Activated CD8-positive, alpha-beta memory T cell treated with anti-CD3 and anti-CD28 coated beads for 48 hours (primary cell): ENCODE measurements at regions not wholly inside any gene's neighbourhood (a gene's known extent, or its start where the extent isn't known, plus 50 kb on each side); places are given as distances from the start of the nearest gene placed in this dataset.

Experiments used
- DNase-seq, 3 experiments: peaks; one replicate each; pipeline ENCODE4 v3.0.0-alpha.2; 2020; ENCODE audit warnings: low read depth in 2 of 3, low spot score in 2 of 3

DNA sequence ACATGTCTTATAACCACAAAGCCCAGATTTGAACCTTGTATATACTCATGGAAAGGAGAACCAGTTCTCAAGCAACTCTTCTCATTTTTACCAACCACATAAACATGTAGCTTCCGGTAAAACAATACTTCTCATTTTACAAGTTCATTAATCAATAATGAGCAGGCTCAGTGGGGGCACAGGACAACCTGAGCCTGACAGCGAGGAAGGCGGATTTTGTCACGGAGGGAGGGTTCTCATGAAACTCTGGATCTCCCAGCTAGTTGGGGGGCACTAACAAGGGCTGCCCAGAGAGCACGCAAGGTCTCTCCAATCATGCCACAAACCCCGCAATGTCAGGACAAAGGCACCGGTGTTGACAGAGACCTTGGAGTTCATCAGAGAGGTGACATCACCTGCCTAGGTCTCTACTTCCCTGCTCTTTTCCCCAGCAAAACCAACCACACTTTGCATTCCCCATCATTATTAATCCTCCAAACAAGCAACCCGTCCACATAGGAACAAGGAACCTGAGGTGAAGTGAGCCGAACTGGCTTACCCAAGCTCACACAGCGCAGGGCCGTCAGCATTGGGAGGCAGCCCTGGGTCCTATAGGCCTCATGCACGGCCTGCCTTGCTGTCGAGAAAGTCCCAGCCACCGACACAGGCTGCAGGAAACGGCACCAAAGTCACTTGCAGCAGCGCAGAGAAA lies 192.1 kb upstream of the KLF14 start:
- no peak for DNase-seq

DNA sequence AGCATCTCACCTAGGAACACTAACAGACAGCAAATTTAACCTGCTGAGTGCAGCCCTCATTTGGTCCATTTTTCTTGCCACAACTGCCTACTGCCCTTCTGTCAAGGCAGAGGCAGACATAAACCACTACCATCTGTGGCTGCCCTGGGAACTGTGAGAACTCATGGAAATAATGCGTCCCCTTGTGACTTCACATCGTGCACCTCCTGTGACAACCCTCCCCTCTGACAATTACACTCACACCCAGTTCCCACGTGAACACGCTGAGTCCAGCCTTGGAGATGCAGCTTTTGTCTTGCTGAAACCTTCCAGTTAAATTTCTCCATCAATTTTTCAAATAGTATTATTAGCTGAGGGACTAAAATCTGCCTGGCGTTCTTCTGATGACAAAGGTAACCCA lies 193.1 kb upstream of the KLF14 start:
- no peak for DNase-seq

DNA sequence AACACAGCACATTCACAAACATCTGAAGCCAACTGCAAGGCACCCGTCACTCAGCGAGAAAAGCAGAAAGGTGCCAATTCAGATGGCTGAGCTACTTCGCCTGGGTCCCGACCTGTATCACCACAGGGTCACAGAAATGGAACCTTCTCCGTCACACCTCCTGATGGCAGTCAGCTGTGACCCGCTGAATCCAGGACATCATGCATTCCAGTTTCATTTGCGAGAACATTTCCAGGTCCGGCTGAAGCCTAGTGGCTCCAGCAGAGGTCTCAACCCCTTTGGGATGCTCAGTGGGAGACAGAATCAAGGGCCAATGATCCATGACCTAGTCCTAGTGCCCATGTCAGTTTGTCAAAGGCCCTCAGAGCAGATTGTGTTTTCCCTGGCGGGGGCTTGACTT lies 193.6 kb upstream of the KLF14 start:
- DNase-seq, result no peak

DNA sequence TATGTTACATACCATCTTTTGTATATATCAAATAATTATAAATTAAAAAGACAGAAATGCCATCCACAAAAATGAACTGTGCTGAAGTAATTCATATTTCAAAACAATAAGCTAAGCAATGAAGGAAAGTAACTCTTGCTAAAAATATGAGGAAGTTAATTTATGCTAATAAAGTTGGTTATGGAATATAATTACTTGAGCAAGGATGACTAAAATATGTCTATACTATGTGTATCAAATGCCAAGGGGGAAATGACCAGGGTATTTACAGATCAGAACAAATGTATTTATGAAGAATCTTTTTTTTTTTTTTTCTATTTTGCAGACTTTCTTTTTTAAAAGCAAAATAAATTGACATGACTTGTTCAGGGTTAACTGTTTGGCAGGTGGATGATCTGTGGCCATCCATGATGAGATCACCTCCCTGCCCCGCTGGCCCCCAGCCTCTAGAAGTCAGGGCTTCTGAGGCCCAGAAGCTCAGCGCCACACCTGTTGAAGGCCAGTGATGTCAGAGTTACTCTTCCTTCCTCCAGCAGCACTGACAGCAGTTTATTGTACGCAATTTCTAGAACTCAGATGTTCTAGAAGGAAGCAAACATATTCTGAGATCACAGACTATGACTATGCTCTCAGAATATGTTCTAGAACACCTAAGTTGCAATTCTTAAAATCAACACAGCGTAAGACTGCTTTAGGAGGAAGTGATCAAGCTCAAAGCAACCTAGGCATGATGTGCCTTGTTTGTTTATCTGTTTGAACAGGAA lies 196.1 kb upstream of the KLF14 start:
- DNase-seq, result no peak

DNA sequence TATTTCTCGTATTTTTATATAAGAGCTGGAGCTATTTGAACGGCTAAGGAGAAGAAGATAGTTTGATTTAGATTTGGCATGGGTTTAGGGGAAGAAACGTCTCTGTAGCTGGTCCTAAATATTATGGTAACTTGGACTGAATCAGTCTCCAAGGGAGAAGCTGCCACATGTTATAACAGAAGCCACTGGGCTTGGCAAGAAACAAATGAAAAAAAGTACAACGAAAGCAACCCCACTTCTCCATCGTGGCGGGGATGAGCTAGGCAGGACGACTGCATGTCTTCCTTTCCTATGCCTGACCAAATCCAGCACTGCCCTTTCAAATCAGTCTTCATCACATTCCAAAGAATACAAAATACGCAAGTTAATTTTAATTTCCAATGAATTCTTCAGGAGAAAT lies 196.7 kb upstream of the KLF14 start:
- DNase-seq, result no peak

DNA sequence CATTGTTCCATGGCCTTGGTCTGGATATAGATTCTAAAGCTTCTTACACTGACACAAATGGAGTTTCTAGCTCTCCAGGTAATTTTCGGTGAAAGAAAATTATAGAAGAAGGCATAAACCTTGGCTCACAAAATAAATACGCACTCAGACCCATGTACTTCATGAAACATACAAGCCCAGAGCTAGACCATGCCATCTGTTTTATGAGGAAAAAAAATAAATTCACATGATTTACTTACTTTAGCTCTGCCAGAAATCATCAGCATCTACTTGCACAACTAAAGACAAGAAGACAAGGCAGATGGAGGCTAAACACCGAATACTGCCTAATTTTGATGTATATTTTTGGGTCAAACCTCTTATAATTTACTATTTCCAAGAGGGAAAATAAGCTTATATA lies 197.4 kb upstream of the KLF14 start:
- DNase-seq, result no peak

DNA sequence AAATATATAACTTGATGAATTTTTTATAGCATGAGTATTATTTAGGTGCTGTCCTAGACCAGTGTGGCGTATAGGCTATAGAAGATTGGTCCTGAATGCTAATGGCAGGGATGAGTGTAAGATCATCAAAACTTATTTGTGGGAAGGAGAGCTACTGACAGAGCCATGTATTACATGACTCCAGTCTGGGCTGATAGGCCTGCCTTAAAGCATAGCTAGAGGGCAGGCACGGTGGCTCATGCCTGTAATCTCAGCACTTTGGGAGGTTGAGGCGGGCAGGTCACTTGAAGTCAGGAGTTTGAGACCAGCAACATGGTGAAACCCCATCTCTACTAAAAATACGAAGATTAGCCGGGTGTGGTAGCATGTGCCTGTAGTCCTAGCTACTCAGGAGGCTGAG lies 198.1 kb upstream of the KLF14 start:
- no peak for DNase-seq

DNA sequence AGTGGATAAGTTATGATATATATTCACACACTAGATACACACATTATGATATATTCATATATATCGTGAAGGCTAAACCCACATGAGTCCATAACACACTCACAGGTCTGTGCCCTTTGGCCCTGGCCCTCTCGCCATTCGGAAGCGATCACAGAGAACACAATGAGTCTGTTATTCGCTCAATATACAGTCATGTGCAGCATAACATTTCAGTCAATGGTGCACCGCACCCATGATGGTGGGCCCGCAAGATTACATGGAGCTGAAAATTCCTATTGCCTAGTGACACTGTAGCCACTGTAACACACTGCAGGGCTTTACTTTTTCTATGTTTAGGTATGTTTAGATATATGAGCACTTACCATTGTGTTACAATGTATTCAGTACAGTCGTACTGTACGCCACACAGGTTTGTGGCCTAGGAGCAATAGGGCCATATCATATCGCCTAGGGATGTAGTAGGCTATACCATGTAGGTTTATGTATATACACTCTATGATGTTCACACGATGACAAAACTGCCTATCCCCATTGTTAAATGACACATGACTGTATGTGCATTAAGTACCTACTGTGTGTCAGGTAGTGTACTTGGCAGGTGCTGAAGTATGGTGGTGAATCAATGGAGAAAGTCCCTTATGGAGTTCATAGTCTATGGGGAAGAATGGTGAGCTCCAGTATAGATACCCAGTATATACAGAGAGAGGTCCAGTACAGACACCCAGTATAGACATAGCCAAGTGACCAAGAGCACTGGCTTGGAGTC lies 198.8 kb upstream of the KLF14 start:
- no peak for DNase-seq

DNA sequence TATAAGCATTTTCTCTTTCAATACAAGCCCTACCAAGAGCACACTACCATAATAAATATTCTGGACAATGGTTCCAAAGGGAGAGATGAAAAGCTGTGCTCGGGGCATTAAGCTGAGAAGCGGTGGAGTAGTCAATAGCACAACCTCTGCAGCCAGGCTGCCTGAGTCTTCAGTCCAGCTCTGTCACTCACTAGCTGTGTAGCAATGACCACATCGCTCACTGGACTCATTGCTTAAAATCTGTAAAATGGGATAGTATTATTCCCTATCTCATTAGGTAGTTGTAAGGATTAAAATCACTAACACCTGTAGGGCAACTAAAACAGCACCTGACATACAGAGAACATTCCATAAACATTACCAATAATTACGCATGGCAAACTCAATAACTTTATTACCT lies 199.9 kb upstream of the KLF14 start:
- DNase-seq, result no peak

DNA sequence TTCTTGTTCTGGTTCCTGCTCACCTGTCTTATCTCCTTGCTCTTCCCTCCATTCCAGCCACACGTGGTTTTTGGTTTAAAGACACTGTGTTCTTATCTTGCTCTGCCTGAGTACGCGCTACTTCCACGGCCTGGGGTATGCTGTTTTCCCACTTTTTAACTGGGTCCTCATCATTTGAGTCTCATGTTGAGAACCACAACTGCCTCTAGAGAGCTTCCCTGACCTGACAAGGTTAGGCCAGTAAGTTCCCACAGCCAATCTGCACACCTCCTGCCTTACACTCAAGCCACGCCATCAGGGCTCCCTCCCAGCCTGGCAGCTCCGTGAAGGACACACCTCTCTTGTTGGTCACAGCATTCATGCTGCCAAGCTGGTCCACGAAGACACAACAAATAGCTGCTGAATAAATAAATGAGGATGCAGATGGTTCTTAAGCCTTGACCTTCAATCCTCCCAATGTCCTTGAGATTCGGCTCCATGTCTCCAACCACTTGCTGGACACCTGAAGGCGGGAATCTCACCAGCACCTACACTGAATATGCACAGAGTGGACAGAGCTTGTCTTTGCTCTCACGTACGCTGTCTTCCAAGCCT lies 201.7 kb upstream of the KLF14 start:
- DNase-seq, result no peak

DNA sequence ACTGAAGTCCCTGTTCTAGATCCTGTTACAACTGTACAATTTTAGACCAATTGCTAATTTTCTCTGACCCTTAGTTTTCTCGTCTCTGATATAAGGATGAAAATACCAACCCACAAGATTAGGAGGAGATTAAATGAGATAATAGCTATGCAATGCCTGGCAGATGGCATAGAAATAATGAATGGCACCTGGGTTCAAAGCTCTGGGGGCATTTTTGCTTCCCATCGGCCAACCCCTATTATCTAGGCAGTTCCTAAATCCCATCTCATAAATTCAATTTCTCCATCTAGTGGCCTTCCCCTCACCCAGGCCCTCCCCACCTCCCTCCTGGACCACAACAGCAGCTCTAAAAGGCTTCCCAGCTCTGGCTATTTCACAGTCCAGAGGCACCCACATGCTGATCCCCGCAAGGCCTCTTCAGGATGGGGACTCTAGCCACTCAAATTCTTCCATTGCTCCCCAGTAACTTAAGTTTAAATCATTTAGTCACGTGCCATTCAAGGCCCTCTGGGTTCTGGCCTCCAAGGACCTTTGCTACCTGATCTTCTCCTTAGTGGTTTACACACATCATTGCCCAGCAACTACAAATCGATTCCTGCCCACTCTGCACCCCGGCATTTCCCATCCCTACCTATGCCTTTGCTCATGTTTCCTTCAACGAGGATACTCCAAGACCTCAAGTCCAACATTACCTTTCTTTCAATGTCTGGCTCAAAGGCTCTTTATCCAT lies 202.4 kb upstream of the KLF14 start:
- DNase-seq, result no peak

DNA sequence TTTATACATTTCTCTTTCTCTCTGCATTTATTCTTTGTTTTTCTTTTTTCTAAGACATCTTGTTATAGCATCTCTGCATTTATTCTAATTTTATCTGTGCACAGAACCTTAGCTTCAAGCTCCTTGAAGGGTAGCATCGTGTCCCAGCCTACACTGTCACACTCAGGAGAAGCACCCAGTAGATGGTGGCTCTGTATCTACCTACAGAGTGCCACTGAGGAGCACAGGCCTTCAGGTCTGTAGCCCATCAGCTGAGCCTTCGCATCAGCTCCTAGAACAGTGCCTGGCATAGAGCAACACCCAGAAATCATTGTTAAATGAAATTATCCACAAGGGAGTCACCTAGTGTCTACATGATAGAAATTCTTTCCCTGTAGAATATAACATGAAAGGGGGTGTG lies 203.0 kb upstream of the KLF14 start:
- DNase-seq, result no peak

DNA sequence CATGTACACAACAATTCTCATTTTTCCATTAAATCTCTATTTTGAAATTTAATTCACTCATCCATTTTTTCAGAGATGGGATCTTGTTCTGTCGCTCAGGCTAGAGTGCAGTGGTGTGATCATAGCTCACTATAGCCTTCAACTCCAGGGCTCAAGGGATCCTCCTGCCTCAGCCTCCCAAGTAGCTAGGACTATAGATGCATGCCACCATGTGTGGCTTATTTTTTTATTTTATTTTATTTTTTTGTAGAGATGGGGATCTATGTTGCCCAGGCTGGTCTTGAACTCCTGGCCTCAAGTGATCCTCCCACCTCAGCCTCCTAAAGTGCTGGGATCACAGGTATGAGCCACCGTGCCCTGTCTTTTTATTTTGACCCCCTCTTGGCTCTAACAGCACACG lies 203.8 kb upstream of the KLF14 start:
- no peak for DNase-seq

DNA sequence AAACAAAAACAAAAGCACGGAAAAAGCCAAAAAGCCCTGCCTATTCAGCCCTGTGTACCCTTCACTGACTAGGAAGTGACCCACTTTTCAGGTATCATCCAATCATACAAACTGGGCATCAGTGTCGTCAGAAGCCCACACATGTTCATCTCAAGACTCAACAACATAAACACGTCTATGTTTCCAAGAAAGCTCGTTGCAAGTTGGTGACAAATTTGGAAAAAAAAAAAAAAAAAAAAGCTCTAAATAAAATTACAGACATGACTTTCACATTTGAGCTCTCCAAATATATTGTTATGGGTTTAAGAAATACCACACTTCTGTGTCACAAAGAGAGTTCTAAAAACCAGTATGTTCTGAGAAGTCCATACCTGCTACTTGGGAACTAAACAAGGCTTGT lies 204.7 kb upstream of the KLF14 start:
- DNase-seq, result no peak

DNA sequence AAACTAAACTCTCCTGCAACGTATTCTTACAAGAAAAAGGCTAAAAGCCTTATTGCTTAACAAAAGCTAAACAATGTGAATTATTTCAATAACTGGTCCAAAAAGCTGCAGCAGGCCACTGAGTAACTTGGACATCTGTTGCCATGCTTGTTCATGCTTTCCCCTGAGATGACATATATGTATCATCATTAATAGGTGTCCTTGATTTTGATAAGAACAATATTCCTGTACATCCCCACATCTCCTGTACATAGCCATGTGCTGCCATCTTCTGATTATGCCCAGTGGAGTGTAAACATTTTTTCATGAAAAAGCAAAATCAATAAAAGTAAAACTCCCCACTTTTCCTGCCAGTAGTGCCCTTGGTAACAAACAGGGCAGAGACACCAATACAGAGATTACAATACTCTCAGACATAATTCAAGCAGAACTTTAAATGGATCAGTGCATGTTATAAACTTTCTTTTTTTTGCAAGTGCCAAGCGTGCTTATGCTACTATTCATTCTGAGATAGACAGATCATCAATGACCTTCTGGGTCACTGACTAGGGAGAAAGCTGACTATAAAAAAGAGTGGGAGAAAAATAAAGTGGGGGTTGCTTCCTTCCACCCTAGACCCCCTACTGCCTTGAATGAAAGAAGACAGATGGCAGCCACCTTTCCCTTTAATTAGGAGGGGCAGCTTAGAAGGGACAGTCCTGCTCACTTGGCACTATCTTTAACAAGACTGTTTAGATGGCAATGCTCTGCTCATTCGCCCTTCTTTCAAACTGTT lies 205.5 kb upstream of the KLF14 start:
- no peak for DNase-seq

DNA sequence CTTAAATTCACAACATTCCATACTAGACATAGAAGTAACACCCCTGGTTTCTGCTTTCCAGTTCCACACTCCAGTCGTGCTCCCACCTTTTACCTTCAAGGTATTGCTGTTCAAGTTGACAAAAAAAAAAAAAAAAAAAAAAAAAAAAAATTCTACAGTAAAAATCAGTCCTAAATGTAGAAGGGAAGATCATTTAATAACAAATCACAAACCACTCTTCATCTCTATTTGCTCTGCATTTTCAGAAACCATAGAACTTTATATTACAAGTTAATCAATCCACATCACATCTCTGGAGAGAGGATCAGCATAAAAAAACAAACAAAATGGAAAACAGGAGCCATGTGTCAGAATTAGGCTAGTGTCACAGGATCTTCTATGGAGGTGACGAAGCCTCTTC lies 206.3 kb upstream of the KLF14 start:
- DNase-seq, result no peak

DNA sequence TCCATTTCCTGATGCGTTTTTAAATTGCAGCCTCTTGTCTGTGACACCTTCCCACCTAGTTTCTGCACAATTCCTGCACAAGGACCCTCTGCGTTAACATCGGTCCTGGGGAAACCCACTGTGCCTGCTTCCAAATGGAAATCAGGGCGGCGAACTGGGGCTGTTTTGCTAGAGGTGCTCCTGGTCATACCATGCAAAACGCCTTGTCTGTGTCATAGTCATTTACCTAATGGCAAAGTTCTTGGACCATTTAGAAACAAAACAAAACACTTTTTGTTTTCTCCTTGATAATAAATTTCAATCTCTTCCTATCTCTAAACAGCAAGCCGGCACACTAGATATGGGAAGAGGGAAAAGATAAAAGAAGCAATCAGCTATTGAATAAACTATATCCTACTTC lies 206.9 kb upstream of the KLF14 start:
- no peak for DNase-seq

DNA sequence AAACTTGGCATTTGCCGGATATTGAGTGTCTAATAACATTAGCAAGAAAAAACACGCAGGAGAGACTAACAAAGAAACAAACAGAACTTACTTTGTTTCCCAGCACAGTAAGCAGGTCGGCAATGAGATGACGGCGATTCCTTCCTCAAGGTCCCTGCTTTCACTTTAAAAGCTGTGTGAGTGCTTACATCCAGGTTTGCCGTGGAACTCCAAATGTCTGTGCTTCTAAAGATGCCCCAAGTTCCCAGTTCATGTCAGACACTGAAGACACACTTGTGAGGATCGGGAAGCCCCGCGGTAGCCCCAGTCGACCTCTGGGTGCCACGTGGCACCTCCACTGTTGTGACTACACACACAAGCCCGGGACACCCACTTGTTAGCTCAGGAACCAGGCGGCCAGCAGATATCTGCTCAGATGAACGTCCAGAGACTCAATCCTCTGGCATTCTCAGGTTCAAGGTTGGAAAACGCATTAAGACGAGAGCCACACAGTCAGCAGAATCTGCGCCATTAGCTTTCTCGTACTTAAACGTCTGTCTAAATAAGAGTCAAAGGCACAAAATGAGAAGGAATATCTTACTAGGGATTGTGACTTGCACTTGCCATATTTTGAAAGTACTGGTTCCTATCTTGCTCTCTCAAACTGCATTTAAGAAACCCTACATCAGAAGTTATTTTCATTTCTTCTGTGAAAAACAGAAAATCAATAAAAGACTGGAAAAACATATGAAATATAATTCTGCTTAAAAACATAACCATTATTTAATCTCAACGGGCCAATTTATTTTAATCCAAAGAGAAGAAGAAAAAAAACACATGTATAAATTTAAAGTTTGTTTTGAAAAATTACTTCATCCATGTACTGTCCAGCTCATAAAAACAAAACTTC lies 207.6 kb upstream of the KLF14 start:
- no peak for DNase-seq

DNA sequence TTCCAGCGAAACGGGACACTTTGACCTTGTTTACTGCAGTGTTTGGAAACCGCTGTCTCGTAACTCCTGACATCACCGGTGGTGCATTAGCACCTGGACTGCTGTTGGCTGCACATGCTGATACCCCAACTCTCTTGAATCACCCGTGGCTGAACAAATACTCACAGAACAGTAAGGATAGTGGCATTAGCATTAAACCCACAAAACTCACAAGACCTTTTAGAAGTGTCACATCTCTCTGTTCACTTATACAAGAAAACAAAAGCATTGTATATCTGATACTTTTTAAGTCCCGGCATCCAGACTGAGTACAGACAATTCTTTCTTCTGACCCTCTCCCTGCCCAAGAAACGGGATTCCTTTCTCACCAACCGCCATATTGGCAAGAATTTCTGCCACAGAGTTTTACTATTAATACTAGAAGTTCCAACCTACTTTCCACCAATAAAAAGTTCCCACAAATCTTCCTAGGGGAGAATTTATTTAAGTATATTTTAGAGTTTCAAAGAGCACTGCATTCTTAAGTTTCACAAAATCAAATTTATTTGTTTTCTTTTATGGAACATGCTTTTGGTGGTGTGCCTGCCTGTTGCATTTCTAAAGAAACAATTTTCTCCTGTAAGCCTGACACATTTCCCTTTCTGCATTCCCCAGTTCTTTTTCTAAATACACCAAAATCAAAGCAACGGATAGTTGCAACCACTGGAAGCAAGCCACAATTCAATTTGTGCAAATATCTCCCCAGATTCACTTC lies 208.4 kb upstream of the KLF14 start:
- no peak for DNase-seq
